ENCODE measurements at regions not wholly inside any gene's neighbourhood (a gene's known extent, or its start where the extent isn't known, plus 50 kb on each side); places are given as distances from the start of the nearest gene placed in this dataset.

DNA sequence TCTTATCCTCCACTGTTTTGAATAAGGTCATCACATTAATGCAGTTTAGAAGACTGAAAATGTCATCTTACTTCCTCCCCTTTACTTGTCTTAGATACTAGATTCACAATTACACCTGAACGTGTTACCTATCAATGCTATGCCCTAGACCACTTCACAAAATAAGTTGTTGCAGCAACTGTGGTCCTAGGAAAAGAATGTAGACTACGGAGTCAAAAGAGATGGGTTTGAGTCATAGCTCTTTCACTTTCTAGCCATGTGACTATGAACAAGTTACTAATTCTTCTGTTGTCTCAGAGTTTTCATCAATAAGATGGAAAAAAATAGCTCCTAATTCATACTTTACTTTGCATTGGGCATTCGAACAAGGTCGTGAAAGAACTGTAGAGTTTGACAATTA lies 164.3 kb upstream of the PREP start:
- Histone ChIP-seq H3K4me1 (ENCODE audit: control insufficient read depth in 1 of 2, insufficient read depth in 2 of 2, low read length in 2 of 2) (no peaks in the 10 kb centered on the region), H3K9me3 (ENCODE audit: control insufficient read depth, low read length) (no peaks in the 10 kb centered on the region), H3K36me3 (ENCODE audit: control insufficient read depth in 1 of 2, insufficient read depth in 2 of 2, low read length in 1 of 2) (no peaks in the 10 kb centered on the region), H3K27ac (ENCODE audit: low read depth in 1 of 2, low read length in 2 of 2) (no peak overlapping the region), H3K27me3 (ENCODE audit: control insufficient read depth in 1 of 2, insufficient read depth in 2 of 2, low read length in 1 of 2) (peaks cover 0 to 2% of the 10 kb centered on the region in 2 donors), H3K4me3 (ENCODE audit: low read length in 2 of 2) (no peak overlapping the region)
- intact Hi-C loops (cut with DNase I) = no loop called here
- DNase-seq (no peak), ATAC-seq (ENCODE audit: low FRiP score) (no peak)
- 95 to 96% methylated on average over 4 of the region's 4 CpGs for WGBS, 2 donors

DNA sequence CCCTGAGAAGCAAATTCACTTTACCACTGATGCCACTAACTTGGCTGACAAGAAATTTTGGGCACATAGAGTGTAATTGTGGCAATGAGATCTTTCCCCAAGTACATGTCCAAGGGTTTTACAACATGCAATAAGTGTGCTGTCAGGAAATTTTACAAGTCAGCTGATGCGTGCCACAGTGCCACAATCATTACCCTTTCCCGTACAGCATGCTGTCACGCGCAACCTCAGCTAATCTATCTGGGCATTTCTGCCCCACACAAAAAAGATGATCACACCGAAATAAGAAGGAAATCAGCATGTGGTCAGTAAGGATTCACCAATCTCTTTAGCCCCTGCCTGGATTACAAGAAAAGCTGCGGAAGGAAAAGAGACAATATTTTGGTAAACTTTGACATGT lies 163.6 kb upstream of the PREP start:
- Histone ChIP-seq H3K4me1 (ENCODE audit: control insufficient read depth in 1 of 2, insufficient read depth in 2 of 2, low read length in 2 of 2) (no peaks in the 10 kb centered on the region), H3K4me3 (ENCODE audit: low read length in 2 of 2) (no peak overlapping the region), H3K9me3 (ENCODE audit: control insufficient read depth, low read length) (no peaks in the 10 kb centered on the region), H3K27me3 (ENCODE audit: control insufficient read depth in 1 of 2, insufficient read depth in 2 of 2, low read length in 1 of 2) (peaks cover 0 to 2% of the 10 kb centered on the region in 2 donors), H3K27ac (ENCODE audit: low read depth in 1 of 2, low read length in 2 of 2) (no peak overlapping the region), H3K36me3 (ENCODE audit: control insufficient read depth in 1 of 2, insufficient read depth in 2 of 2, low read length in 1 of 2) (no peaks in the 10 kb centered on the region)
- DNase-seq (no peak), ATAC-seq (ENCODE audit: low FRiP score) (no peak)
- 92 to 93% methylated on average over 6 of the region's 6 CpGs for WGBS, 2 donors
- intact Hi-C loops (cut with DNase I) = no loop called here

DNA sequence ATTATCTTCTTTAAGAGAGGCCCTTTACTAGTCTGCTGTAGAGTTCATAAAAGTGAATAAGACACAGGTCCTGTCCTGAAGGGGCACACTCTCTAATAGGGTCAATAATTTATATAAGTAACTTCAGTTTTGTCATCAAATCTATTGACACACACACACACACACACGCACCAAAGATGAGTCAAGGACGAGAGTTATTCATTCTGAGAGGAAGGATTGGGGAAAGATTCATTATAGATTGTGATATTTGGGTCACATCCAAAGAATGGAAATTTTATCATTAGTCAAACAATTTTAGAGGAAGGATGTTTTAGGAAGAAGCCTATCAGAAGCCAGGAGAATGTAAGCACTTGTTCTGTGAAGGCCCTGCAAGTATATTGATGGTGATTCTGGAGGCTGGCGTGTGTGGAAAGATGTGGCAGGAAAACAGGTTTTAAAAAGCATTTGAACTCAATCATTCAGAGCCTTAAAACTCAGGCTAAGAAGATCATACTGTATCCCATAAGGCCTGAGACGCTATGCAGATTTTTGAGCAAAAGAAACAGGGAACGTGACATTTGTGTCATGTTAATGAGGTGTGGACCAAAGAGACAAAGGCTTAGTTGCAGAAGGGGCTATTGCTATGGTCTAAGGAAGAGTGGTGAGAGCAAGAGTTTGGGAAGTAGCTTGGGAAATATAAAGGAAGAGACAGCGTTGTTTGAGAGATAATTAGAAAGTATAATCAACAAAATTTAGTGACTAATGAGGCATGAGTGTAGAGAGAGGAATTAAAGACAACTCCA lies 161.4 kb upstream of the PREP start:
- Histone ChIP-seq H3K9me3 (ENCODE audit: control insufficient read depth, low read length) (no peaks in the 10 kb centered on the region), H3K4me3 (ENCODE audit: low read length in 2 of 2) (no peak overlapping the region), H3K36me3 (ENCODE audit: control insufficient read depth in 1 of 2, insufficient read depth in 2 of 2, low read length in 1 of 2) (no peaks in the 10 kb centered on the region), H3K4me1 (ENCODE audit: control insufficient read depth in 1 of 2, insufficient read depth in 2 of 2, low read length in 2 of 2) (no peaks in the 10 kb centered on the region), H3K27ac (ENCODE audit: low read depth in 1 of 2, low read length in 2 of 2) (no peak overlapping the region), H3K27me3 (ENCODE audit: control insufficient read depth in 1 of 2, insufficient read depth in 2 of 2, low read length in 1 of 2) (no peaks in the 10 kb centered on the region)
- DNase-seq = no peak
- intact Hi-C loops (cut with DNase I) = no loop called here
- ATAC-seq (ENCODE audit: low FRiP score) = no peak
- 94 to 96% methylated on average over 6 of the region's 6 CpGs for WGBS, 2 donors

DNA sequence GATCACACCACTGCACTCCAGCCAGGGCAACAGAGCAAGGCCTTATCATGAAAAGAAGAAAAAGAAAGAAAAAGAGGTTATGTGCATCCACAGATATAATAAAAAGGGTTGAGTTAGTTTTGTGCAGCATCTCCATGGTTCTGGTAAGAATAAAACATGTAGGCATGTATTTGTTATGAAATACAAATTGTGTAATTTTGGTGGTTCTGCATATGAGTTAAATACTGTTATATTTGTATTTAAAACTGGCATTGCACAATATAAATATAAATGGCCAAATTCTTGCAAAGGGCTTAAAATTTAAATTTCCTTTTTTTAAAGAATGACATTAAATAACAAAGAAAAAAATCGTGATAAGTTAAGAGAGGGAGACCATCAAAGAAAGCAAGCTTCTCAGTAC lies 159.1 kb upstream of the PREP start:
- no peaks in the 10 kb centered on the region for H3K9me3 ChIP-seq (ENCODE audit: control insufficient read depth, low read length)
- 64 to 71% methylated on average over 1 of the region's 1 CpG for WGBS, 2 donors
- H3K27ac ChIP-seq (ENCODE audit: low read depth in 1 of 2, low read length in 2 of 2) = no peak overlapping the region
- intact Hi-C loops (cut with DNase I) = no loop called here
- no peaks in the 10 kb centered on the region for H3K27me3 ChIP-seq (ENCODE audit: control insufficient read depth in 1 of 2, insufficient read depth in 2 of 2, low read length in 1 of 2)
- no peaks in the 10 kb centered on the region for H3K4me1 ChIP-seq (ENCODE audit: control insufficient read depth in 1 of 2, insufficient read depth in 2 of 2, low read length in 2 of 2)
- no peak overlapping the region for H3K4me3 ChIP-seq (ENCODE audit: low read length in 2 of 2)
- H3K36me3 ChIP-seq (ENCODE audit: control insufficient read depth in 1 of 2, insufficient read depth in 2 of 2, low read length in 1 of 2) = no peaks in the 10 kb centered on the region
- DNase-seq = no peak
- no peak for ATAC-seq (ENCODE audit: low FRiP score)

DNA sequence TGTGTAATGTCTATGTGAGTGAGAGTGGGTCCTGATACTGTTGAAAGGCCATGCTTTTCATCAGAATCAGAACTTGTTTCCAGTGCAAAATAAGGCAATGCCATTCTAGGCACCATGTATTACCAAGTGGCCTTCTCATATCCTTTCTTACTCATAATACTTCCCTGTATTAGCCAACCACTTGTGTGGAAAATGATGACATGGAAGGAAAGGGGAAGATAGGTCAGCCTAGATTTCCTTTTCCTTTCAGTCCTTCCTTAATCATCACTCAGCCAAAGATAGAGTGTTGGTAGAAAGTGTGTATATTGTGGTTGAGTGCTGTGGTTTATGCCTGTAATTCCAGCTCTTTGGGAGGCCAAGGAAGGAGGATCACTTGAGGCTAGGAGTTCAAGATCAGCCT lies 158.6 kb upstream of the PREP start:
- intact Hi-C loops (cut with DNase I) = no loop called here

DNA sequence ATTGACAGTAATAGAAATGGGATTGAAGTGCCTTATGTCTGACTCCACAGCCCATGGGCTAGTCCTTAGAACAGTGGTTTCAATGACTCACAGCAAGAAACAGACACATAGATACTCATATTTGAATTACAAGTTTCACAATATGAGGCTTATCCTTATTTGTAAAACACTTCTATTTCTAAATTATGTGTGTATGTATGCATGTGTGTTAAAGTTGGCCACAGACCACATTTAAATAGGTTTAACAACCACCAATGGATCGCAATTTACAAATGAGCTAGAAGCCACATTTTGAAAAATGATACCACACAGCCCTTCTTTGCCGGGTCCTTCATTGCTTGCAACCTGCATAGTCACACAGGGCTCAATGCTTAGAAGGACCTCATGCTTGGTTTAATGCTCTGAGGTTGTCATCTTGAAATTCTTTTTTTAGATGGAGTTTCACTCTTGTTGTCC lies 157.8 kb upstream of the PREP start:
- intact Hi-C loops (cut with DNase I) = no loop called here
- WGBS, 2 donors = 94 to 95% methylated on average over 2 of the region's 2 CpGs

More for the DNA sequence above, 158.6 kb upstream of the PREP start:
- H3K36me3 ChIP-seq (ENCODE audit: control insufficient read depth in 1 of 2, insufficient read depth in 2 of 2, low read length in 1 of 2) = no peaks in the 10 kb centered on the region
- no peaks in the 10 kb centered on the region for H3K4me1 ChIP-seq (ENCODE audit: control insufficient read depth in 1 of 2, insufficient read depth in 2 of 2, low read length in 2 of 2)
- H3K27ac ChIP-seq (ENCODE audit: low read depth in 1 of 2, low read length in 2 of 2) = no peak overlapping the region
- DNase-seq (no peak), ATAC-seq (ENCODE audit: low FRiP score) (no peak)
- H3K4me3 ChIP-seq (ENCODE audit: low read length in 2 of 2) = no peak overlapping the region
- no peaks in the 10 kb centered on the region for H3K27me3 ChIP-seq (ENCODE audit: control insufficient read depth in 1 of 2, insufficient read depth in 2 of 2, low read length in 1 of 2)
- H3K9me3 ChIP-seq (ENCODE audit: control insufficient read depth, low read length) = no peaks in the 10 kb centered on the region

DNA sequence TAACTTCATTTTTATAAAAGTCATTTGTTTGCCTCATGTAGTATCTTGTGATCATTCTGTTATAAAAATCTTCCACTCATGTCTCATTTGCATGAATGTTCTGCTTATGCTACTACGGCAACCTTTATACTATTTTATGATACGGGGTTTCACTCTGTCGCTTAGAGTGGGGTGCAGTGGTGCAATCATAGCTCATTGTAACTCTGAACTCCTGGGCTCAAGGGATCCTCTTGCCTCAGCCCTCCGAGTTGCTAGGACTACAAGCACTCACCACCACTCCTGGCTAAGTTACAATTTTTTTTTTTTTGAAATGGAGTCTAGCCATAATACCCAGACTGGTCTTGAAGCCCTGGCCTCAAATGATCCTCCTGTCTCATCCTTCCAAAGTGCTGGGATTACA lies 154.4 kb upstream of the PREP start:
- H3K27me3 ChIP-seq (ENCODE audit: control insufficient read depth in 1 of 2, insufficient read depth in 2 of 2, low read length in 1 of 2) = no peaks in the 10 kb centered on the region
- H3K9me3 ChIP-seq (ENCODE audit: control insufficient read depth, low read length) = no peaks in the 10 kb centered on the region
- WGBS, 2 donors = 85 to 87% methylated on average over 4 of the region's 4 CpGs
- DNase-seq (no peak), ATAC-seq (ENCODE audit: low FRiP score) (no peak)
- no peaks in the 10 kb centered on the region for H3K36me3 ChIP-seq (ENCODE audit: control insufficient read depth in 1 of 2, insufficient read depth in 2 of 2, low read length in 1 of 2)
- H3K27ac ChIP-seq (ENCODE audit: low read depth in 1 of 2, low read length in 2 of 2) = no peak overlapping the region
- H3K4me1 ChIP-seq (ENCODE audit: control insufficient read depth in 1 of 2, insufficient read depth in 2 of 2, low read length in 2 of 2) = no peaks in the 10 kb centered on the region
- H3K4me3 ChIP-seq (ENCODE audit: low read length in 2 of 2) = no peak overlapping the region
- intact Hi-C loops (cut with DNase I) = no loop called here

More for the DNA sequence above, 157.8 kb upstream of the PREP start:
- H3K27me3 ChIP-seq (ENCODE audit: control insufficient read depth in 1 of 2, insufficient read depth in 2 of 2, low read length in 1 of 2) = no peaks in the 10 kb centered on the region
- ATAC-seq (ENCODE audit: low FRiP score) (no peak), DNase-seq (no peak)
- no peak overlapping the region for H3K4me3 ChIP-seq (ENCODE audit: low read length in 2 of 2)
- H3K4me1 ChIP-seq (ENCODE audit: control insufficient read depth in 1 of 2, insufficient read depth in 2 of 2, low read length in 2 of 2) = no peaks in the 10 kb centered on the region
- no peak overlapping the region for H3K27ac ChIP-seq (ENCODE audit: low read depth in 1 of 2, low read length in 2 of 2)
- no peaks in the 10 kb centered on the region for H3K36me3 ChIP-seq (ENCODE audit: control insufficient read depth in 1 of 2, insufficient read depth in 2 of 2, low read length in 1 of 2)
- H3K9me3 ChIP-seq (ENCODE audit: control insufficient read depth, low read length) = no peaks in the 10 kb centered on the region

DNA sequence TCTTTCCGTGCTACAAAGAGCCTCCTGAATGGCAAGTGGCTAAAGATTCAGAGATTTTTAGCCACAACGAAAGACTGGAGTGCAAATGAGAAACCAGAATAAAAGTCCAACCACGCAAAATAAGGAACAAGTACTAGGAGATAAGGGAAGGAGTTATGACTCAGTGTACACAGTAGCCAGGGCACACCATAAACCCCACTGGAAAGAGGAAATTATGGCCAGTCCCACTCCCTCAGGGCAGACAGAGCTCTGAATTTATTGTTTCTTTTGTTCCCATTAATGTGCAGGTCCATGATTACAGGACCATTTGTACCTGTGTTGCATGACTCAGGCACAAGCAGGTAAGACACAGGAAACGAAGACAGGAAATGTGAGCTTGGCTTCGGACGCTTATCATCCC lies 150.3 kb upstream of the PREP start:
- 88% methylated on average over 6 of the region's 6 CpGs for WGBS, 2 donors
- no peak for ATAC-seq (ENCODE audit: low FRiP score)
- no peak overlapping the region for H3K4me3 ChIP-seq (ENCODE audit: low read length in 2 of 2)
- H3K27me3 ChIP-seq (ENCODE audit: control insufficient read depth in 1 of 2, insufficient read depth in 2 of 2, low read length in 1 of 2) = no peaks in the 10 kb centered on the region
- intact Hi-C loops (cut with DNase I) = no loop called here
- H3K27ac ChIP-seq (ENCODE audit: low read depth in 1 of 2, low read length in 2 of 2) = no peak overlapping the region
- DNase-seq = no peak
- no peaks in the 10 kb centered on the region for H3K9me3 ChIP-seq (ENCODE audit: control insufficient read depth, low read length)
- no peaks in the 10 kb centered on the region for H3K4me1 ChIP-seq (ENCODE audit: control insufficient read depth in 1 of 2, insufficient read depth in 2 of 2, low read length in 2 of 2)
- no peaks in the 10 kb centered on the region for H3K36me3 ChIP-seq (ENCODE audit: control insufficient read depth in 1 of 2, insufficient read depth in 2 of 2, low read length in 1 of 2)

DNA sequence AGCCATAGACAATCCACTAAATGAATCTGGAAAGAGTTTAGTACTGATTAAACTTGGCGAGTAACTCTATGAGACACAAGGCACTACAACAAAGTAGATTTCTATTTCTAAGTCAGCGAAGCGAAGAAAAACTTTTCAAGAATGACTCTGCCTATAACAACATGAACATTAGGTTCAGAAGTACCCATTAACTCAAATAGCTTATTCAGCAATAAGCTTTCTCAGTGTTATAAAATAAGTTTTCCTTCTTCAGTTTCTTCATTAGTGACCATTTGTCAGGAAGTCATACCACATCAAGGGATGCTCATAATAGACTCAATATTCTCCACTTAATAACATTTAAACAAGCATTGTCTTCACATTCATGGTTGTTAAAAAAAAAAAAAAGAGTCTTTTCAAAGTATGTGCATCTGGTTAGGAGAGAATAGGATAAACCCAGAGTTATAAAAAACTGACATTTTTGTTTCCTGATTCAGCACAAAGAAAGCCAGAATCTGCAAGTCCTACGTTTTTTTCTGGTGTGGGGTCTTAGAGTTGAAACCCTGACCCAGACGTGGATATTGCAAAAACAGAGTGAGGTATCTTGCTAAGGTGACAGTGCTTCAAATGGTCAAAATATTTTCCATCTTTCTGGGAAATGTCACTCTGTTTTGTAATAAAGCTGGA lies 148.2 kb upstream of the PREP start:
- ATAC-seq (ENCODE audit: low FRiP score) (no peak), DNase-seq (no peak)
- WGBS, 2 donors = 60 to 63% methylated on average over 5 of the region's 5 CpGs
- Histone ChIP-seq H3K27ac (ENCODE audit: low read depth in 1 of 2, low read length in 2 of 2) (no peak overlapping the region), H3K27me3 (ENCODE audit: control insufficient read depth in 1 of 2, insufficient read depth in 2 of 2, low read length in 1 of 2) (no peaks in the 10 kb centered on the region), H3K4me1 (ENCODE audit: control insufficient read depth in 1 of 2, insufficient read depth in 2 of 2, low read length in 2 of 2) (no peaks in the 10 kb centered on the region), H3K9me3 (ENCODE audit: control insufficient read depth, low read length) (no peaks in the 10 kb centered on the region), H3K4me3 (ENCODE audit: low read length in 2 of 2) (no peak overlapping the region), H3K36me3 (ENCODE audit: control insufficient read depth in 1 of 2, insufficient read depth in 2 of 2, low read length in 1 of 2) (no peaks in the 10 kb centered on the region)
- intact Hi-C loops (cut with DNase I) = no loop called here

All from aorta (tissue), 5 donors.